ENCODE measurements at regions not wholly inside any gene's neighbourhood (a gene's known extent, or its start where the extent isn't known, plus 50 kb on each side); places are given as distances from the start of the nearest gene placed in this dataset.

DNA sequence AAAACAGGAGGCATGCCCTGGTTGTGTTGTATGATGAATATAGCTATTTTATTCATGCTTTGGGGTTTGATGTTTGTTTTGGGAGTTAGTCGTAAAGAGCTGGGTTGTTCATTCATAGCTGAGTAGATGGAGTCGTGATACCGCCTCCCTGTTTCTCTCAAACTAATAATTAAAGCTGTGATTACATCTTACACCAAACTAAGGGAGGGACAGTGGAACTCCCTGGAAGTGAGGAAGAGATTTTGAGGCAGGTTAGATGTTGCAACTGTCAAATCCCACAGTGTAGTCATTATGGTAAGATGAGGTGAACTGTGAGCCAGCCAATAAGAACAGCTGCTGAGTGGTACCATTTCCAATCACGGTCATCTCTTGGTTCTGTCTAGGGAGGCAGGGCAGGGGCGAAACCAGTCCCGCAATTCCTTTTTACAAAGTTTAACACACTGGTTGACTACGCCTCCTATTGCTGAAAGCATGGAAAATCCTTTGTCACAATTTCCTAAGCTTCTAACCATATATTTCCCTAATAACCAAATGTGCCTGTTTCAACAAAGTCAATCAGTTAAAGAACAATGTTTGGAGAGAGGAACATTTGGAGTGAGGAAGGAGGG lies 207.6 kb upstream of the SERP2 start:
- ChIA-PET CTCF (interaction anchor here (0.7 to 1.2 kb wide), 2 partner anchors 12 to 710 kb away, joined by 3 read pairs; no protein-coding TSS in a partner anchor), POLR2A (interaction anchor here (0.7 kb wide), 1 partner anchor 822 kb away, joined by 3 read pairs; no protein-coding TSS in a partner anchor), SMC1A (ENCODE audit: uncharacterized antibody, unreplicated experiment) (interaction anchor here (0.6 to 0.8 kb wide), 3 partner anchors 12 to 431 kb away, joined by 3 read pairs; no protein-coding TSS in a partner anchor), RAD21 (ENCODE audit: unreplicated experiment) (interaction anchor here (0.6 kb wide), 1 partner anchor 189 kb away, joined by 3 read pairs; no protein-coding TSS in a partner anchor)
- H3K4me2 ChIP-seq (ENCODE audit: control insufficient read depth, insufficient read depth), result no peak overlapping the region
- no peaks in the 10 kb centered on the region for H3K4me1 ChIP-seq (ENCODE audit: control insufficient read depth, insufficient read depth, low read length)
- WGBS (ENCODE audit: insufficient coverage, insufficient replicate concordance, low lambda C conversion rate, missing lambda C conversion rate), result 26% methylated on average over 7 of the region's 7 CpGs
- no peak overlapping the region for H3K27ac ChIP-seq (ENCODE audit: control insufficient read depth, insufficient read depth)
- no peaks in the 10 kb centered on the region for H3K36me3 ChIP-seq (ENCODE audit: control insufficient read depth in 2 of 2, insufficient read depth in 2 of 2, low read length in 1 of 2)
- H3K9me3 ChIP-seq (replicated peaks; ENCODE audit: control insufficient read depth, insufficient read depth, low read length), result no peaks in the 10 kb centered on the region
- no peak overlapping the region for H3K4me3 ChIP-seq
- FAIRE-seq (no peak), DNase-seq (ENCODE audit: low read depth, low spot score) (no peak), ATAC-seq (no peak)
- H2AFZ ChIP-seq (ENCODE audit: control insufficient read depth, low read depth, low read length), result no peak overlapping the region
- no peaks in the 10 kb centered on the region for H4K20me1 ChIP-seq (ENCODE audit: control insufficient read depth, insufficient read depth)
- H3K79me2 ChIP-seq (ENCODE audit: control insufficient read depth, insufficient read depth, low read length), result no peaks in the 10 kb centered on the region
- no TSS peak for BruUV-seq (replicated peaks)
- H3K27me3 ChIP-seq (replicated peaks in 1 of 2; ENCODE audit: control insufficient read depth in 2 of 2, insufficient read depth in 2 of 2, low read length in 1 of 2), result no peaks in the 10 kb centered on the region; a peak in 1 of 4 replicates
- in situ Hi-C loops (cut with MboI), result no loop called here
- intact Hi-C loops (cut with micrococcal nuclease; ENCODE audit: unreplicated experiment), result no loop called here
- TF ChIP-seq NR2C1 (IDR thresholded peaks at IDR 0.05) (no peak), ELK1 (IDR thresholded peaks at IDR 0.05; ENCODE audit: low read depth, low read length) (no peak), E2F8 (IDR thresholded peaks at IDR 0.05; ENCODE audit: low read depth, partially characterized antibody) (no peak), SP1 (IDR thresholded peaks at IDR 0.05; ENCODE audit: low read depth, low read length) (no peak), POU2F2 (IDR thresholded peaks at IDR 0.05; ENCODE audit: borderline replicate concordance, low read depth, low read length) (no peak), RAD51 (IDR thresholded peaks at IDR 0.05) (no peak), ZNF207 (IDR thresholded peaks at IDR 0.05; ENCODE audit: borderline replicate concordance) (no peak), BCL11A (IDR thresholded peaks at IDR 0.05; ENCODE audit: low read depth, low read length) (no peak)
- TF ChIP-seq, protein P1, sequence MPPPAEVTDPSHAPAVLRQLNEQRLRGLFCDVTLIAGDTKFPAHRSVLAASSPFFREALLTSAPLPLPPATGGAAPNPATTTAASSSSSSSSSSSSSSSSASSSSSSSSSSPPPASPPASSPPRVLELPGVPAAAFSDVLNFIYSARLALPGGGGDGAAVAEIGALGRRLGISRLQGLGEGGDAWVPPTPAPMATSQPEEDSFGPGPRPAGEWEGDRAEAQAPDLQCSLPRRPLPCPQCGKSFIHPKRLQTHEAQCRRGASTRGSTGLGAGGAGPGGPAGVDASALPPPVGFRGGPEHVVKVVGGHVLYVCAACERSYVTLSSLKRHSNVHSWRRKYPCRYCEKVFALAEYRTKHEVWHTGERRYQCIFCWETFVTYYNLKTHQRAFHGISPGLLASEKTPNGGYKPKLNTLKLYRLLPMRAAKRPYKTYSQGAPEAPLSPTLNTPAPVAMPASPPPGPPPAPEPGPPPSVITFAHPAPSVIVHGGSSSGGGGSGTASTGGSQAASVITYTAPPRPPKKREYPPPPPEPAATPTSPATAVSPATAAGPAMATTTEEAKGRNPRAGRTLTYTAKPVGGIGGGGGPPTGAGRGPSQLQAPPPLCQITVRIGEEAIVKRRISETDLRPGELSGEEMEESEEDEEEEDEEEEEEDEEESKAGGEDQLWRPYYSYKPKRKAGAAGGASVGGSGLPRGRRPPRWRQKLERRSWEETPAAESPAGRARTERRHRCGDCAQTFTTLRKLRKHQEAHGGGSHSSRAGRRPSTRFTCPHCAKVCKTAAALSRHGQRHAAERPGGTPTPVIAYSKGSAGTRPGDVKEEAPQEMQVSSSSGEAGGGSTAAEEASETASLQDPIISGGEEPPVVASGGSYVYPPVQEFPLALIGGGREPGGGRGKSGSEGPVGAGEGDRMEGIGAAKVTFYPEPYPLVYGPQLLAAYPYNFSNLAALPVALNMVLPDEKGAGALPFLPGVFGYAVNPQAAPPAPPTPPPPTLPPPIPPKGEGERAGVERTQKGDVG (CRISPR knock-in tag; IDR thresholded peaks at IDR 0.05), result no peak
- TF ChIP-seq, protein P2, sequence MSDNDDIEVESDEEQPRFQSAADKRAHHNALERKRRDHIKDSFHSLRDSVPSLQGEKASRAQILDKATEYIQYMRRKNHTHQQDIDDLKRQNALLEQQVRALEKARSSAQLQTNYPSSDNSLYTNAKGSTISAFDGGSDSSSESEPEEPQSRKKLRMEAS (IDR thresholded peaks at IDR 0.05; ENCODE audit: low read depth, low read length), result no peak
- no peak overlapping the region for H3K9ac ChIP-seq (ENCODE audit: control insufficient read depth, insufficient read depth, low read length)

Data from GM12878 (cell line).